GM12878 (cell line): ENCODE measurements at regions not wholly inside any gene's neighbourhood (a gene's known extent, or its start where the extent isn't known, plus 50 kb on each side); places are given as distances from the start of the nearest gene placed in this dataset.

Source experiments
- ATAC-seq: fragments of 200-7000 bp; cut with Tn5 transposase; 3 replicates; pipeline ENCODE4 v1.9.1; 2020; ENCODE audit warnings: mild to moderate bottlenecking, moderate library complexity
- BruUV-seq: library from RNA; stranded (reverse); fragments of 400-500 nt; replicated peaks from 2 replicates; lab custom pipeline; 2021; lab: Mats Ljungman, UMichigan
- CTCF ChIA-PET: fragments of 300-600 bp; sonication (Branson Sonifier 250); formaldehyde crosslinking; extraction: SDS; loops from one replicate; lab custom pipeline; 2021; ENCODE audit warnings: inconsistent platforms; lab: Yijun Ruan, JAX
- POLR2A ChIA-PET: fragments of 350-600 bp; formaldehyde crosslinking; extraction: SDS; loops from one replicate; lab custom pipeline; 2021; ENCODE audit warnings: inconsistent platforms; lab: Charles Lee
- RAD21 ChIA-PET: fragments of 300-600 bp; sonication (Branson Sonifier 250); formaldehyde crosslinking; loops from one replicate; lab custom pipeline; 2023; ENCODE audit warnings: antibody characterized with exemption; ENCODE audit not compliant: unreplicated experiment; lab: Charles Lee
- SMC1A ChIA-PET: fragments of 300-600 bp; sonication (Branson Sonifier 250); formaldehyde crosslinking; loops from one replicate; lab custom pipeline; 2023; ENCODE audit not compliant: unreplicated experiment, uncharacterized antibody; lab: Charles Lee
- DNase-seq: peaks from one replicate; pipeline ENCODE4 v3.0.0-alpha.2; 2011; ENCODE audit warnings: low read depth, low spot score
- FAIRE-seq: peaks from 3 replicates; lab custom pipeline; 2011; peaks lifted over from hg19 to GRCh38; lab: Jason Lieb, UNC
- H2AFZ ChIP-seq: 2 replicates; pipeline ENCODE4 v1.6.0; 2011; ENCODE audit warnings: low read depth, low read length, control low read depth; ENCODE audit not compliant: control insufficient read depth
- H3K27ac ChIP-seq: 2 replicates; pipeline ENCODE4 v1.5.1; 2011; ENCODE audit warnings: control low read depth; ENCODE audit not compliant: control insufficient read depth, insufficient read depth
- H3K27me3 ChIP-seq, 2 experiments: replicated peaks in 1 of 2; 2 replicates each; pipeline versions ENCODE4 v1.6.0 to v1.6.1; 2011; ENCODE audit warnings: low read length in 1 of 2; ENCODE audit not compliant: control insufficient read depth in 2 of 2, insufficient read depth in 2 of 2
- H3K36me3 ChIP-seq, 2 experiments: 2 replicates each; pipeline ENCODE4 v1.5.1; 2011; ENCODE audit warnings: low read length in 1 of 2; ENCODE audit not compliant: control insufficient read depth in 2 of 2, insufficient read depth in 2 of 2
- H3K4me1 ChIP-seq: 2 replicates; pipeline ENCODE4 v1.6.1; 2011; ENCODE audit warnings: mild to moderate bottlenecking, low read length, moderate library complexity, mixed read lengths; ENCODE audit not compliant: control insufficient read depth, insufficient read depth
- H3K4me2 ChIP-seq: 2 replicates; pipeline ENCODE4 v1.6.0; 2011; ENCODE audit warnings: control low read depth; ENCODE audit not compliant: control insufficient read depth, insufficient read depth
- H3K4me3 ChIP-seq: fragments of 200-600 bp; sonication (generic); 2 replicates; pipeline ENCODE4 v1.5.1; 2016
- H3K79me2 ChIP-seq: 2 replicates; pipeline ENCODE4 v1.6.0; 2011; ENCODE audit warnings: low read length; ENCODE audit not compliant: control insufficient read depth, insufficient read depth
- H3K9ac ChIP-seq: 2 replicates; pipeline ENCODE4 v1.8.0; 2011; ENCODE audit warnings: low read length, control low read depth, mixed read lengths; ENCODE audit not compliant: control insufficient read depth, insufficient read depth
- H3K9me3 ChIP-seq: replicated peaks from 3 replicates; pipeline ENCODE4 v1.5.1; 2011; ENCODE audit warnings: mild to moderate bottlenecking, low read length; ENCODE audit not compliant: control insufficient read depth, insufficient read depth
- H4K20me1 ChIP-seq: 2 replicates; pipeline ENCODE4 v1.6.0; 2011; ENCODE audit not compliant: control insufficient read depth, insufficient read depth
- CREB1 ChIP-seq: IDR thresholded peaks from 2 replicates; pipeline ENCODE4 v1.6.1; 2012; ENCODE audit warnings: low read depth, mild to moderate bottlenecking, inconsistent platforms
- MYB ChIP-seq: fragments of 150-350 bp; IDR thresholded peaks from 2 replicates; pipeline ENCODE4 v1.6.1; 2014; ENCODE audit warnings: mild to moderate bottlenecking, low read depth, low read length, borderline replicate concordance
- NFYA ChIP-seq: IDR thresholded peaks from 2 replicates; pipeline ENCODE4 v1.6.1; 2011; ENCODE audit warnings: low read depth, mild to moderate bottlenecking, low read length, improper control_type of control experiment, borderline replicate concordance
- NRF1 ChIP-seq: conservative IDR thresholded peaks from 2 replicates; pipeline ENCODE4 v1.6.1; 2011; ENCODE audit warnings: mild to moderate bottlenecking, low read depth, low read length, improper control_type of control experiment
- RAD21 ChIP-seq: IDR thresholded peaks from 2 replicates; pipeline ENCODE4 v1.6.1; 2011; ENCODE audit warnings: mild to moderate bottlenecking, low read depth, low read length, moderate library complexity; ENCODE audit not compliant: insufficient read depth
- RUNX3 ChIP-seq: IDR thresholded peaks from 2 replicates; pipeline ENCODE4 v1.6.1; 2012; ENCODE audit warnings: low read length, inconsistent platforms
- STAT3 ChIP-seq: IDR thresholded peaks from 2 replicates; pipeline ENCODE4 v1.6.1; 2011; ENCODE audit warnings: low read depth, low read length, improper control_type of control experiment
- SUZ12 ChIP-seq: fragments of 200-600 bp; sonication (generic); IDR thresholded peaks from one replicate; pipeline ENCODE4 v1.6.1; 2018; ENCODE audit warnings: antibody characterized with exemption, mild to moderate bottlenecking; ENCODE audit not compliant: unreplicated experiment
- USF2 ChIP-seq: IDR thresholded peaks from 2 replicates; pipeline ENCODE4 v1.6.1; 2011; ENCODE audit warnings: low read depth, low read length, improper control_type of control experiment, borderline replicate concordance
- YY1 ChIP-seq: IDR thresholded peaks from 2 replicates; pipeline ENCODE4 v1.6.1; 2011; ENCODE audit warnings: low read depth, mild to moderate bottlenecking, low read length
- WGBS: methylation state at CpG from one replicate; pipeline ENCODE4 v1.1.6; 2016; ENCODE audit warnings: low lambda C conversion rate; ENCODE audit not compliant: insufficient replicate concordance, insufficient coverage; ENCODE audit errors: missing lambda C conversion rate; 5-methylcytosine and 5-hydroxymethylcytosine counted together
- in situ Hi-C: fragments of 300-500 bp; cut with MboI; formaldehyde crosslinking; loops from 9 replicates; pipeline ENCODE4 v1.14.3; 2018; ENCODE audit warnings: mixed read lengths
- intact Hi-C: fragments of 100-400 bp; cut with micrococcal nuclease; formaldehyde crosslinking; loops from one replicate; pipeline ENCODE4 v1.14.2; 2022; ENCODE audit not compliant: unreplicated experiment
- TF ChIP-seq, protein P1 (sequence below): fragments of 450-650 bp; IDR thresholded peaks from 2 replicates; pipeline ENCODE4 v1.6.1; 2018; ENCODE audit warnings: mild to moderate bottlenecking, low read depth, moderate library complexity; ENCODE audit not compliant: partially characterized antibody
- TF ChIP-seq, protein P2 (sequence below): fragments of 450-650 bp; IDR thresholded peaks from 2 replicates; pipeline ENCODE4 v1.6.1; 2017; ENCODE audit warnings: mild to moderate bottlenecking, moderate library complexity
- TF ChIP-seq, protein P3 (sequence below): fragments of 150-350 bp; IDR thresholded peaks from 2 replicates; pipeline ENCODE4 v1.6.1; 2014; ENCODE audit warnings: mild to moderate bottlenecking, low read depth, low read length

GRCh38 chr18:78685250-78685979 is 294.2 kb upstream of the SALL3 start:
- Histone ChIP-seq H3K36me3 (no peaks in the 10 kb centered on the region), H3K9ac (no peak overlapping the region), H3K27ac (no peak overlapping the region), H3K4me3 (no peak overlapping the region), H2AFZ (no peak overlapping the region), H4K20me1 (no peaks in the 10 kb centered on the region), H3K79me2 (no peaks in the 10 kb centered on the region), H3K27me3 (no peaks in the 10 kb centered on the region), H3K4me1 (no peaks in the 10 kb centered on the region), H3K4me2 (no peak overlapping the region), H3K9me3 (no peaks in the 10 kb centered on the region; the same call in 2 of the 3 replicates)
- RAD21 ChIA-PET: no interaction called here
- no peak for DNase-seq
- FAIRE-seq: no peak
- no TSS peak for BruUV-seq
- POLR2A ChIA-PET: interaction anchor here (0.5 kb wide), 1 partner anchor 10 kb away, joined by 3 read pairs; no protein-coding TSS in a partner anchor
- SMC1A ChIA-PET: no interaction called here
- intact Hi-C loops: no loop called here
- no peak for ATAC-seq
- CTCF ChIA-PET: no interaction called here
- 46% methylated on average over 22 of the region's 23 CpGs for WGBS
- in situ Hi-C loops: no loop called here
- TF ChIP-seq, protein P1, sequence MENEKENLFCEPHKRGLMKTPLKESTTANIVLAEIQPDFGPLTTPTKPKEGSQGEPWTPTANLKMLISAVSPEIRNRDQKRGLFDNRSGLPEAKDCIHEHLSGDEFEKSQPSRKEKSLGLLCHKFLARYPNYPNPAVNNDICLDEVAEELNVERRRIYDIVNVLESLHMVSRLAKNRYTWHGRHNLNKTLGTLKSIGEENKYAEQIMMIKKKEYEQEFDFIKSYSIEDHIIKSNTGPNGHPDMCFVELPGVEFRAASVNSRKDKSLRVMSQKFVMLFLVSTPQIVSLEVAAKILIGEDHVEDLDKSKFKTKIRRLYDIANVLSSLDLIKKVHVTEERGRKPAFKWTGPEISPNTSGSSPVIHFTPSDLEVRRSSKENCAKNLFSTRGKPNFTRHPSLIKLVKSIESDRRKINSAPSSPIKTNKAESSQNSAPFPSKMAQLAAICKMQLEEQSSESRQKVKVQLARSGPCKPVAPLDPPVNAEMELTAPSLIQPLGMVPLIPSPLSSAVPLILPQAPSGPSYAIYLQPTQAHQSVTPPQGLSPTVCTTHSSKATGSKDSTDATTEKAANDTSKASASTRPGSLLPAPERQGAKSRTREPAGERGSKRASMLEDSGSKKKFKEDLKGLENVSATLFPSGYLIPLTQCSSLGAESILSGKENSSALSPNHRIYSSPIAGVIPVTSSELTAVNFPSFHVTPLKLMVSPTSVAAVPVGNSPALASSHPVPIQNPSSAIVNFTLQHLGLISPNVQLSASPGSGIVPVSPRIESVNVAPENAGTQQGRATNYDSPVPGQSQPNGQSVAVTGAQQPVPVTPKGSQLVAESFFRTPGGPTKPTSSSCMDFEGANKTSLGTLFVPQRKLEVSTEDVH: no peak
- TF ChIP-seq NRF1 (no peak), NFYA (no peak), YY1 (no peak), MYB (no peak), RUNX3 (no peak), USF2 (no peak), CREB1 (no peak), STAT3 (no peak), RAD21 (no peak), SUZ12 (no peak)
- TF ChIP-seq, protein P2, sequence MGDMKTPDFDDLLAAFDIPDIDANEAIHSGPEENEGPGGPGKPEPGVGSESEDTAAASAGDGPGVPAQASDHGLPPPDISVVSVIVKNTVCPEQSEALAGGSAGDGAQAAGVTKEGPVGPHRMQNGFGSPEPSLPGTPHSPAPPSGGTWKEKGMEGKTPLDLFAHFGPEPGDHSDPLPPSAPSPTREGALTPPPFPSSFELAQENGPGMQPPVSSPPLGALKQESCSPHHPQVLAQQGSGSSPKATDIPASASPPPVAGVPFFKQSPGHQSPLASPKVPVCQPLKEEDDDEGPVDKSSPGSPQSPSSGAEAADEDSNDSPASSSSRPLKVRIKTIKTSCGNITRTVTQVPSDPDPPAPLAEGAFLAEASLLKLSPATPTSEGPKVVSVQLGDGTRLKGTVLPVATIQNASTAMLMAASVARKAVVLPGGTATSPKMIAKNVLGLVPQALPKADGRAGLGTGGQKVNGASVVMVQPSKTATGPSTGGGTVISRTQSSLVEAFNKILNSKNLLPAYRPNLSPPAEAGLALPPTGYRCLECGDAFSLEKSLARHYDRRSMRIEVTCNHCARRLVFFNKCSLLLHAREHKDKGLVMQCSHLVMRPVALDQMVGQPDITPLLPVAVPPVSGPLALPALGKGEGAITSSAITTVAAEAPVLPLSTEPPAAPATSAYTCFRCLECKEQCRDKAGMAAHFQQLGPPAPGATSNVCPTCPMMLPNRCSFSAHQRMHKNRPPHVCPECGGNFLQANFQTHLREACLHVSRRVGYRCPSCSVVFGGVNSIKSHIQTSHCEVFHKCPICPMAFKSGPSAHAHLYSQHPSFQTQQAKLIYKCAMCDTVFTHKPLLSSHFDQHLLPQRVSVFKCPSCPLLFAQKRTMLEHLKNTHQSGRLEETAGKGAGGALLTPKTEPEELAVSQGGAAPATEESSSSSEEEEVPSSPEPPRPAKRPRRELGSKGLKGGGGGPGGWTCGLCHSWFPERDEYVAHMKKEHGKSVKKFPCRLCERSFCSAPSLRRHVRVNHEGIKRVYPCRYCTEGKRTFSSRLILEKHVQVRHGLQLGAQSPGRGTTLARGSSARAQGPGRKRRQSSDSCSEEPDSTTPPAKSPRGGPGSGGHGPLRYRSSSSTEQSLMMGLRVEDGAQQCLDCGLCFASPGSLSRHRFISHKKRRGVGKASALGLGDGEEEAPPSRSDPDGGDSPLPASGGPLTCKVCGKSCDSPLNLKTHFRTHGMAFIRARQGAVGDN: no peak
- TF ChIP-seq, protein P3, sequence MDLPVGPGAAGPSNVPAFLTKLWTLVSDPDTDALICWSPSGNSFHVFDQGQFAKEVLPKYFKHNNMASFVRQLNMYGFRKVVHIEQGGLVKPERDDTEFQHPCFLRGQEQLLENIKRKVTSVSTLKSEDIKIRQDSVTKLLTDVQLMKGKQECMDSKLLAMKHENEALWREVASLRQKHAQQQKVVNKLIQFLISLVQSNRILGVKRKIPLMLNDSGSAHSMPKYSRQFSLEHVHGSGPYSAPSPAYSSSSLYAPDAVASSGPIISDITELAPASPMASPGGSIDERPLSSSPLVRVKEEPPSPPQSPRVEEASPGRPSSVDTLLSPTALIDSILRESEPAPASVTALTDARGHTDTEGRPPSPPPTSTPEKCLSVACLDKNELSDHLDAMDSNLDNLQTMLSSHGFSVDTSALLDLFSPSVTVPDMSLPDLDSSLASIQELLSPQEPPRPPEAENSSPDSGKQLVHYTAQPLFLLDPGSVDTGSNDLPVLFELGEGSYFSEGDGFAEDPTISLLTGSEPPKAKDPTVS: no peak
